ENCODE measurements at regions not wholly inside any gene's neighbourhood (a gene's known extent, or its start where the extent isn't known, plus 50 kb on each side); places are given as distances from the start of the nearest gene placed in this dataset.

DNA sequence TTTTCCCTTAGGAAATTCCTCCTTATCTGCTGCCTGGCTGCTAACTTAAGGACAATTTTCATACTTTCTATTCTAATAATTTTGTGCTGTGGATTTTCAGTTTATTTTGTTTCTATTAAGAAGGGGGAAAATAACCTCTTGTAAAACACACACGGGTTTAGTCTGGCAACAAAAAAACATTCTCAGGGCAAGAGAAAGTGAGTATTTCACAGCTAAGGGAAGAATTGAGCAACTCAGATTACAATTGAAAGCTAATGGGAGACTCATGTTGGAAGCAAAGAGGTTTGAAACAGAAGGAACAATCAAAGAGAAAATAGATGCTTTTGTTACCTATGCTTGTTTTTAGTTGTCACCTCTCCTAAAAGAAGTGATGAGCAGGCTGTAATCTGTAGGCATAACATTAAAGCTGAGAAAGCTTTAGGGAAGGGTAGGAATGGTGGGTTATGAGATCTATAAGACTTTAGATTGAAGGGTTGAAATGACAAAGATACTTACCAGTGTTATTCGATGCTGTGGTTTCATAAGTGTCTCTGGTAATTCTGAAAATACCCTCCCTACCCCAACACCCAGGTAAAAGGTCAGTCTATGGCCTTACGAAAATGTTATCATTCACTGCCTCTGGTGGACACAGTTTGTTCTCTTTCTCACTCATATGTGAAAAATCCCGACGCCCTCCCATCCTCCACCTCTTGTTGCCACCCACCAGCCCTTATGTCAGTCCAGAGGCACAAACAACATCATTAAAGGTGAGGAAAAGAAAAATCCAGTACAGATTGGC is 510.9 kb downstream of the TXNL1 start:
- no peak for DNase-seq (ENCODE audit: low read depth)

DNA sequence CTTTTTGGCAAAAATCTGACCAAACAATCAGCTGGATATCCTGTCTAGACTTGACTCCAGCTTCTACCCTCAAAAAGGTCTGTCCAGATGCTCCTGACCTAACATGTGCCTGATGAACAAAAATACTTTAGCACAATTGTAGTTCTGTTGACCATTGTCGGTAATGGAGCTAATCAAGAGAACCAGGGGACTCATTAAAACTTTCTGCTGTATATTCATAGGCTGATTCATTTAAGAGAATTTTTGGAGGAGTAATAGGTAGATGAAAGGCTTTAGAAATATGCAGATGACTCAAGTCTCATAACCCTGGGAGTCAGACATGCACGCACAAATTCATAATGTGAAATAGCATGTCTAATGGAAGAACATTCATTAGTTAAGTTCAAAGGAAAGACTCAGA is 514.2 kb downstream of the TXNL1 start:
- DNase-seq (ENCODE audit: low read depth) = peak; percentile 47

DNA sequence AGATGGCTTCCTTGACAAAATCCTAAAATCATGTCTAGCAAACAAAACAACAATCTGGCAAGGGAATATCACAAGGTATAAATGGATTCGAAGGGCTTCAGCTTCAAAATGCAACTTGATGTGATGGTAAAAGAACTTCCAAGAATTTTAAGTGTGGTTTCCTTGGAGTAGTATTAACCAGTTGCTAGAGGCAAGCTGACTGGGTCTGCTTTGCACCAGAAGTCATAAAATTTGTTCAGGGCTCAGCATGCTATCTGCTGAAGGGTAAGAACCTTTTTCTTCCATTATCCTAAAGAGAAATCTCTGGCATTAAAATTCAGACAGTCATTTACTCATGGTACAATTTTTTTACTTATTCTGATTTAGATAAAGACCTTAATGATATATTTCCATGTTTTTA is 516.7 kb downstream of the TXNL1 start:
- DNase-seq (ENCODE audit: low read depth) = no peak

DNA sequence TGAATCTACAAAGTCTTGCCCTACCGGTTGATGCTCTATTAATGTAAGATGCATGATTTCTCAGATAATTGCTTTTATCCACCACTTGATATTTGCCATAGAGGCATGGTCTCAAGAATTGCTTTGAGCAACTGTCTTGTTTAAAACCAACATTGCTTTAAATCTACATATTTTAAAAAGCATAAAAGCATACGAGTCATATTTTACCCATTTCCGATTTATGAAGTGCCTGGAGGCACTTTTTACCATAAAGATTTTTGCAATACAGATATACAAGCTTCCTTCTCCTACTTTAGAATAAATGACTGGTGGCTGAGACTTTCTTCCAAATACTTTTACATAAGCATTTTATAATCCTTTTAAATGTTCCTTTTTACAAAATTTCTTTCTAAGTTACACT is 517.6 kb downstream of the TXNL1 start:
- DNase-seq (ENCODE audit: low read depth) = no peak

DNA sequence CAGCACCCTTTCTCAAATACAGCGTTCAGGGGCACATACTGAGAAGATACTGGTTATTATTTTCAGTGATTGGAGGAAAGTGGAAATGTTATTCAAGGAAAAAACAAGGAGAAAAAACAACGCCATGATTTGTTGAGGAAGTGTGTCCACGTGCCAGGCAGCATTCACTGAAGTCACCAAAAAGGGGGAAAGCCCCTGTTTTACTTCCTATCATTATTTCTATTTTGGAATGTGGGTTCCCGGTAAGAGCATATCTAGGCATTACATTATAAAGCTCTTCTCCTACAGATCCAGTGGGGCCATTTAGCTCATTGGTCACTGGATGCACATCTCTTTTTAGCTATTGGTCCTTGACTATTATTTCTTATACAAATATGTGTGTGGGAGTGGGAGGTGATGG is 518.7 kb downstream of the TXNL1 start:
- DNase-seq (ENCODE audit: low read depth) = no peak

DNA sequence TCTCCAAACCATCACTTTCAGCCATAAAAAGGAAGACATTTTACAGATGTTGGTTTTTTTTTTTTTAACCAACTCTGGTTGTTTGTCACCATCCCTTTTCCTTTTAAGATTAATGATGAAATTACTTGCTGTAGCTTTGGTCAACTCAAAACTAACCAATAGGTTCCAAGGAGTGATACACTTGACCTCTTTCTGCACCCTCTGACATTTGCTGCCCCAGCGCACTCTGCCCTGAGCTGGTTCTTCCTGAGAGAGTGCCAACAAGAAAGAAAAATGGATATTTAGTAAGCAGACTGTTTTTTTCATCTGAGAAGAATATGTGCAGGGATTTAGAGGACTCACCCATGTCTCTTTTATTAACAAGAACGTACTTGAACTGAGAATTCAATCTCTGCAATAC is 520.0 kb downstream of the TXNL1 start:
- no peak for DNase-seq (ENCODE audit: low read depth)

DNA sequence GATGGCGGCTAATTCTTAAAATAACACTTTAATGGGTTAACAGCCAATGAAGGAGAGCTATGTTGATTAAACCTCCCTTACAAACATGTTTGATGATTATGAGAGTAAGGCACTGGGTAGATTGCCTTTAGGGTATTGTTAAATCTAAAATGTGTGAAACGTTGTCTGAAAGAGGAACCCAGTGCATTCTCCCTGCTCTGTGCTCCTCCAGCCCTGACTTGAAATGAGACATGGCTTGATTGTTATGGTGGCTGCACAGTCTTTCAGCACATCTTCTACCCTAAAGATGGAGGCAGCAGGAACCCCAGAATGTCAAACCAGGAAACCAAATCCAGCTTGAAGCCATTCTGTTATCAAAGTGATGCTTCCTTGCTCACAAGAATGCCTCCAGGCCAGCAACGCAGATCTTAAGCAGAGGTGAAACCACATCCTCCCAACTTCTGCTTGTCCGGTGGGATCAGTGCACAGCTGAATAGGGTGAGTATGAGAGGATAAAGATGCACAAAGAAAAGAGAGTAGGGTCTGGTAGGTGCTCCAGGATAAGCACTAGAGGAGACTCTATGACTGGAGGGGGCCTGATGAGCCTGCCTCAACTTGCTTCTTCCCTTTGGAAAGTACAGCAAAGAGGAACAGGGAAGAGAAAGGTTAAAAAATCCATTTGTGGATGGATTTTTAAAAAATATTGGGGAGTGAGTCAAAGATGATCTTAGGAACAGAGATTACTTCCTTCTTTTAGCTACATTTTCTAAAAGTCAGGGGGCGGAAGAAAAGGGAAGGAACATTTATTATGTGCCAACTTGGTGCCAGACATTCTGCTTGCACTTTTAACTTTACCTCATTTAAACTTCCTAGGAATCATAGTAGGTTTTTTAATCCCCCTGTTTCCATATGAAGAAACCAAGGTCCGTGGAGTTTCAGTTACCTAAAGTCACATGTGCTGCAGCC is 523.0 kb downstream of the TXNL1 start:
- no peak for DNase-seq (ENCODE audit: low read depth)

DNA sequence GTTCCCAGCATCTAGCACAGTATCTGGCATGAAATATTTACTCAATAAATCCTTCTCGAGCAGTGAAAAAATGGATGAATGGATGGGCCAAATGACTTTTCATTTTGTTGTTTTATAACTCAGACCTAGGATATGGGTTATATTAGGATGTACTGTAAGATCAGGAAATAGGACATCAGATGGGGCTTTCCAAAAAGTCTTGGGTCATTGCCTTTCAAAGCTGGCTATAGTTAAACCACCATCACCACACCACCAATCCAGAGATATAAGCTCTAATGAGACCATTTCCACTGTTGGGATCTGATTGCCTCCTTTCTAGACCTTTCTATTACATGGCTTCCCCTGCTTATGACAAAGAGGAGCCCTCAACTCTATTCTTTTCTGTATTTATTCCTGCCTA is 525.0 kb upstream of the TCF4 start:
- no peak for DNase-seq (ENCODE audit: low read depth)

DNA sequence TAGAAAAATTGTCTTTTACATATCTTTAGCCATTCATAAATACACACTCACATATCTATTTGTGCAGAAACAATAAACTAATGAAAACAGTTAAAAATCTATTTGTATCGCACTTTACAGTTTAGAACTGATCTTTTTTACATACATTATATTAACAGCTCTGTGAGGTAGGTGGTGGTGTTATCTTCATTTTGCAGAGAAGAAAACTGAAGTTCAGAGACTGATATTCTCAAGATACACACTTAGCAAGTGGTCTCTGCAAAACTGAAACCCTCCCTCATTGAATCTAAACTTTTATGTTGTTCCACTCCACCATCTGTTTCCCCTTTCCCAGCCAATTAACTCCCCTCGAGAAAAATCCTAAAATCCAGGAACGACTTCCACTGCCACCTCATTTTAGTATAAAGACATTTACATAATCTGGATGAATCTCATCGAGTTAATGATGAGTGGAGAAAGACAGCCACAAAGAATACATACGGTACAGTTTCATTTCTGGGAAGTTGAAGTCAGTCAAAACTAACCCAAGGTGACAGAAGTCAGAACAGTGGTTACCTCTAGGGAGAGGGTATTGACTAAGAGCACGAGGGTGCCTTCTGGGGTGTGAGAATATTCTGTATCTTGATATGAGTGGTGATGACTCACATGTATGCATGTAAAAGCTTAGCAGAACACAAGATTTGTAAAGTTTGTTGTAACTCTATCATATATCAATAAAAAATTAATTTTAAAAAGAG is 524.2 kb upstream of the TCF4 start:
- DNase-seq (ENCODE audit: low read depth) = peak; percentile 24

DNA sequence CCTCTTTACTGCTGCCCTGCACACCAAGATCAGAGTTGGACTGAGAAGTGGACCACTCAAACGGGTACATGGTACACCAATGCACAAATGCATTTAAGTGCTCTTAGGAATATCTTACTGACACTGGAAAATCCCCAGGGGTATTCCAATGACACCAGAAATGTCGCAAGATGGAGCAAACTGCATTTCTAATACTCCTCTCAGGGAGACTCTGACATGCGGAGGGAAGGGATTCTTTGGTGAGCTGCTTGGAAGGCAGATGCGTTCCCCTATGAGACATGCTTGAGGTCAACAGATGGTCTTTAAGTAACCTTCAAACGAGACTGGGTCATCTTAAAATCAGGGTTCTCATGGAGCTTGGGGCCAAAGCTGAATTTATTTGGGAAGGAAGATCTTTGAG is 521.8 kb upstream of the TCF4 start:
- DNase-seq (ENCODE audit: low read depth) = no peak

DNA sequence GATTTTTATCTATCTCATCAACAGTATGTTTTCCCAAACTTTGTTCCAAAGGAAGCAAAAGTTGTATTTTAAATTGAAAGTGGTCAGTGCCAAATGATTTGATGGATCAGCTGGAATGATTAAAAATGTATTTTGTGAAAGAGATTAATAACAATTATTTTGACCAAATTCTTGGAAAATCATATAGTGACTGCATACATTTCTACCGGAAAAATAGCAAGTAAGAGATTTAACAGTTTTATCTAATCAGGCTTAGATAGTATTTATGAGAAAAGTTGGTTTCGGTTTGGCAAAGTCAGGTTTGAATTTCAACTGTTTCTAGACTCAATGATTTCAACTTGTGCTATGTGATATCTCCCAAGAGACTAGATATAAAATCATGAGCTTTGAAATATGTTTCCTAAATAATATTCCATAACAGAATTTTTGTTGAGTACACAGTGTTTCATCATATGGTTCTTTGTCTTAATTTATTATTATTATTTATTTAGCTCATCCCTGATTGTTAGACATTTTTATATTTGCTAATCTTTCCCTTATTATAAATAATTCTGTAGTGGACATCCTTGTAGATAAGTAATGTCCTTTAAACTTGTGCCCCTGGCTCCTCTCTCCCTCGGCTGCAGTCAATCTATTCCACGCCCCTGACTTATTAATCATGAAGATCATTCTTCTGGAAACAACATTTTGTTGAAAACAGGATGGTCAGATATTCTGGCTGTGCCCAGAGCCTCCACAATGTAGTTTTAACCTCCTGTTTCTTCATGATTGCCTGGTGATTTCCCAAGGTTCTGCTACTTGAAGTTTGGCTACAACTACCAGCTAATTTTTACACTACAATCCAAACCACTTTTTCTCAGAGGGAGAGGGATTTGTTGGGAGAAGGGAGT is 520.7 kb upstream of the TCF4 start:
- DNase-seq (ENCODE audit: low read depth) = peak; percentile 34

DNA sequence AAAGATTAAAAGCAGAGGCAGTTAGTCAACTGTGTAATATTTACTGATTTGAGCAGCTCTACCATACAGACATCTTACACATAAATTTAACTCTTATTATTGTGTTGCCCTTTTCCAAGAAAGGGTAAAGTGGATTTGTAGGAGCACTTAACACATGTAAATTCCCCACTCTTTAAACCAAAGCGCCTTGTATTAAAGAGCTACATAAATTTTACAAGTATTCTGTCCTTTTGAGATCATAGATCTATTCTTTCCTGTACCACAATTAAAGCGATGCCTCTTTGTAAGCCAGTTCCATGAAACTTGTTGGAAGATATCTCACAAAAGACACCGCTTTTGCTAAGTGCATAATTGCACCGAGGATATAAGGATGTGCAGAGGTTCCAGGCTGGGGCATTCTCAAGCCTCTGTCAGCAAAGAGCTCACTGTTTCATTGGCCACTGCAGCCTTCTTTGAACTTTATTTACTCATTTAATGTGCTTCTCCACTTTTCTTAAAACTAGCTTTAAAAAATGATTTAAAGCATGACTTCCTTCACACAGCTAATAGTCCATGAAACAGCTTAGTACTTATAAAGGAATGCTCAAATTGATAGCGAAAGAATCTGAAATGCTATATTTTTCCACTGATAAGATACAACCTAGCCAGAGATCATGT is 520.0 kb upstream of the TCF4 start:
- peak; percentile 23 for DNase-seq (ENCODE audit: low read depth)

DNA sequence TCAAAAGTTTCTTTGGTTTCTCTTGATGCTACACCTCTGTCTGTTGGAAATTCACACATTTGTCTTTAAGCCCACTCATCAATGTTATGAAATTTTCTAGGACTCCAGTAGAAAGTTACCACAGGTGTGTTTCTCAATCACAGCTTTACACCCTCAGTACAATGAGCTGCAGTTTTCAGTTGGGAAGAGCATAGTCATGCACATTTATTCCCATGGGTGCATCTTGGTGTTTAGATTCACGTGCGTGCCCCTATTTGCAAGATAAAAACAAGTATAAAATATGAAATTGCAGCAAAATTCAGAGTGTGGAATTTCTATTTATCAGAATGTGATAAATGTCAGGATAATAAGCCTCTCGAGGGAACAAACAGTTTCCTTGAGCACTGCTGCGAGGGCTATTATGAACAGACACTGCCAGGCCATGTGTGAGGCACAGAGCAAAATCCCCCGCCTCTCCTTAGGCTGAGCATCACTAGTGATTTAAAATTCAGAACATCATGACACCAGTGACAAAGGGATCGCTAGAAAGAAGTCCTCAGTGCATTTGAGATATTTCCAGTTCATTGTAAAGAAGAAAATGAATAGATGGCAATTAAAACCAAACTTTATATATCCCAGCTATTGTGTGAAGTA is 512.2 kb upstream of the TCF4 start:
- no peak for DNase-seq (ENCODE audit: low read depth)

DNA sequence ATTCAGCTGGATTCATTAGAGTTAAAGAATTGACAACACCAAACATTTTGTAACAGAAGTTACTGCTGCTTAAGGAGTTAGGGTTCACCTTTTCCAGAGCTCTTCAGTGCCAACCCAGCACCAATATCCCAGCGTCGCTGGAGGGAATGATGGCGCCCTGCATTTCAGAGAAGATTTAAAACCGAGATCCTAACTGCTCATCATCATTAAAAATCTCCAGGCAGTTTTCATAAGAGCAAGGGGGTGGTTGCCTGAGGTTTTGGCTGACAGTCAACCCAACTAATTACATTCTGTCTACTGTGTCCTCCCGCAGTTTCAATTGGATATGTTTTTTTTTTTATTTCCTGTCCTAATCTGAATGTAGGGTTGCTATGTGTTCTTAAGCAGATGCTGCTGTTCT is 509.6 kb upstream of the TCF4 start:
- DNase-seq (ENCODE audit: low read depth) = no peak

DNA sequence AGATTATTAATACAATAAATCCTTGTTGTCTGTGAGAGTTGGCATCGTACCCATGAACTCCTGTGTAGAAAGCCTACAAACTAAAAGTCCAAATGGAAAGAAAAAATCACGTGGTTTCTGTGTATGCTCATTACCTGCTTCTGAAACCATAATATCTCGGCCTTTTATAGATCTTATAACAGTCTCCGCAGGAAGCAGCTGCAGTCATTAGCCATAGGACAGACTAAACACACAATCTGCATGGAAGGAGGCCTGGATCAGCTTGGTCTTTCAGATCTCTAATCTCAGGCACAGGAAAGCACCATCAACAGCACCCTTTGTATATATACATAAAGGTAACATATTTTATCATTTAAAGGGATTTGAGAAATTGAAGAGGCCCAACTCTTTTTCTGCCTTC is 508.9 kb upstream of the TCF4 start:
- no peak for DNase-seq (ENCODE audit: low read depth)

DNA sequence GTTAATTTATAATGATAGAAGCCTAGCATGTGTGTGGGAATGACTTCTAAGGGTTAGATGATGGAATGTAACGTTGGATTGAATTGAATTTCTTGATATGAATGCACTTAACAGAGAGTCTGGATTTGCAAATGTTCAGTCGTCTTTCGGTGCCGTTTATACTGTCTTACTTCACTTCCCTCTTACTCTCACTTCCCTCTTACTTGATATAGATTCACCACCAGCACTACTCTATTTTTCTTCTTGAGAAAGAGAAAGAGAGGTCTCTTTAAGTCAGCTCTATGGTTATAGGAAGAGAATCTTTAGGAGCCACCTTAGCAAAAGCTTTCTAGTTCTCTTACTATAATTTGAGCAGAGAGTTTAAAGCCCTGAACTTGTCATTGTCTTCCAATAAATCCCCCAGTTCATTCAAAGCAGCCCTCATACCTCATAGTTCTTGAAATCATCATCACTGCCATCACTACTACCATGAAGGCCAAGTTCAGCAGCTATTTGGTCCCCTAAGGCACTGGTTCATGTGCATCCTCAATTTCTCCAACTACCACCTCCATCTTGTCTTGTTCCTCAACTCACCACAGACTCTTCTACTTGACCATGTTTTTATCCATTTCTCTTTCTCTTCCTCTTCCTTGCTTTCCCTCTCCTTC is 501.7 kb upstream of the TCF4 start:
- DNase-seq (ENCODE audit: low read depth) = no peak

DNA sequence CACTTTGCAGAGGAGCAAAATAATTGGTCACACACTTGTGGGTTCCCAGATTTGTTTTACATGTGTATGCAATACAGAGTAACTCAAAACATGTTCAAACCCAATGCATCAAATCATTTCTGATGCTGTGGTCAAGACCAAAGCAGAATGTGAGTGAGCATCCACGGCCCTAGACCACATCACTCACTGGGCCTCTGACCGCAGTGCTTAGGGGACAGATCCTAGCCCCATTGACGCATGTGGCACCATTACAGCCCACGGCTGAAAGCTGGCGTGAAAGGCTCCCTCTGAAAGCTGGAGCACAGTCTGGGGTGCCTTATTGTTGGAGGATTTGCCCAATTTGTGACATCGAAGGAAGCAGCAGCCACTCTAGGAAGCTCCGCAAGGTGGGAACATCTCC is 498.8 kb upstream of the TCF4 start:
- DNase-seq (ENCODE audit: low read depth) = no peak

DNA sequence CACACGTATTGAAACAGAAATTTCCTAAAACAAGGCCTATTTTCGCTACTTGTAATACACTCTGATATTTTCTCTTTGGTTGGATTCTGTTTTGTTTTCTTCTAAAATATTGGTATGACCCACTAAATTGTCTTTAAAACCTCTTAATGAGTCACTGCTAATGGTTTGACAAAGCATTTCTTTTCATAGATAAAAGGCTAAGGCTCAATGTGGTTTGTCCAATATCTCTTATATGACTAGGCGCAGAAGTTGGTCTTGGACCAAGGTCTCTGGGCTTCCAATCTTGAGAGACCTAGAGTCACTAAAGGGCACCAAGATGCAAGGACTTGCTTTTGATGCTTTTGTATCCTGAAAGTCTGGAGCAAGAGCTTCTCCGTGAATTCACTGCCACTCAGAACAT is 498.2 kb upstream of the TCF4 start:
- DNase-seq (ENCODE audit: low read depth) = no peak

DNA sequence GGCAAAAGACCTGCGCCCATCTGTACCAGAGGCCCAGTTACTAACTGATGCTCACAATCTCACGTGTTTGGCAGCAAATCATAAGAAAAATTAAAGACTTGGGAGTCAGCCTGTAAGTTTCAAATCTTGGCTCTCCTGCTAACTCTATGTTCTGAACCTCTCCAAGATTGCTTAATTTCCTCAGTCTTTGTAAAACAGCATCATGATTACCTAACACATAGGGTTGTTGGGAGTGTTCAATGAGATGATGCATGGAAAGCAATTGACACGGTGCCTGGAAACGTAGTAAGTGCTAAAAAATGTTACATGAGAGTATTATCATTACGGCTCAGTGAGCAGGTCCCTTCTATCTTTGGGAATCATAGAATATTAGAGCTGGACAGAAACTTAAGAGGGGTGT is 497.6 kb upstream of the TCF4 start:
- DNase-seq (ENCODE audit: low read depth) = peak; percentile 42

Data from amniotic epithelial cell (primary cell).